ENCODE measurements at regions not wholly inside any gene's neighbourhood (a gene's known extent, or its start where the extent isn't known, plus 50 kb on each side); places are given as distances from the start of the nearest gene placed in this dataset.

GRCh38 chr2:16079637-16080036, 139.3 kb downstream of the MYCN start:
- Histone ChIP-seq H3K23ac (ENCODE audit: insufficient read length, low read depth, low read length) (no peak overlapping the region), H3K79me2 (ENCODE audit: insufficient read depth, low read length) (no peaks in the 10 kb centered on the region), H2BK120ac (ENCODE audit: low read depth, low read length, poor library complexity, severe bottlenecking) (no peak overlapping the region), H4K8ac (replicated peaks; ENCODE audit: insufficient read length, low read depth, low read length) (no peak overlapping the region), H3K23me2 (ENCODE audit: insufficient read length, low read depth, low read length, poor library complexity, severe bottlenecking) (no peaks in the 10 kb centered on the region), H3K56ac (ENCODE audit: insufficient read length, low read depth, low read length) (no peak overlapping the region), H3K27me3 (ENCODE audit: insufficient read depth, low read length) (no peaks in the 10 kb centered on the region), H4K20me1 (ENCODE audit: control insufficient read depth, insufficient read depth, insufficient read length) (no peaks in the 10 kb centered on the region), H3K27ac (ENCODE audit: insufficient read length, low read depth, low read length) (no peak overlapping the region), H4K5ac (ENCODE audit: insufficient read length, low read depth, low read length) (no peak overlapping the region), H2BK20ac (ENCODE audit: low read depth, low read length, poor library complexity, severe bottlenecking) (no peak overlapping the region), H3K4me1 (ENCODE audit: insufficient read depth, low read length) (peaks cover 7% of the 10 kb centered on the region; the same call in 1 of the 2 replicates), H3K9ac (ENCODE audit: extremely low read depth, insufficient read length, low read length) (no peak overlapping the region), H2BK15ac (ENCODE audit: low read depth, low read length) (no peak overlapping the region), H2AK5ac (ENCODE audit: insufficient read length, low read length) (no peak overlapping the region), H3K4me2 (ENCODE audit: insufficient read depth, insufficient read length, low read length) (no peak overlapping the region), H3K18ac (ENCODE audit: insufficient read length, low read depth, low read length) (no peak overlapping the region), H3K9me3 (ENCODE audit: control insufficient read depth, low read depth, low read length) (no peaks in the 10 kb centered on the region), H2BK12ac (ENCODE audit: insufficient read length, low read depth, low read length) (no peak overlapping the region), H2BK5ac (ENCODE audit: insufficient read length, low read length) (no peak overlapping the region), H3T11ph (ENCODE audit: low read length) (no peak overlapping the region), H3K14ac (ENCODE audit: insufficient read depth, low read length) (no peak overlapping the region), H4K91ac (ENCODE audit: insufficient read length, low read depth, low read length) (no peak overlapping the region), H3K79me1 (ENCODE audit: insufficient read depth, low read depth, low read length, poor library complexity, severe bottlenecking) (no peaks in the 10 kb centered on the region), H2AFZ (ENCODE audit: low read length) (no peak overlapping the region), H3K4ac (ENCODE audit: low read depth, low read length) (no peak overlapping the region)
- no peak overlapping the region for H3K27ac Mint-ChIP-seq
- H3K9me3 Mint-ChIP-seq, result no peaks in the 10 kb centered on the region; a peak in 1 of 5 replicates
- 0 out of 7 replicates have a peak, but pooled peaks cover 0 to 2% (median 0%) of the 10 kb centered on the region in 3 experiments for H3K36me3 Mint-ChIP-seq (ENCODE audit: insufficient read depth in 1 of 3, low read depth in 3 of 3)
- H3K27me3 Mint-ChIP-seq (ENCODE audit: low read depth), result peaks cover 6% of the 10 kb centered on the region
- DNase-seq, result no peak
- peaks cover 35 to 36% of the 10 kb centered on the region in 2 experiments for H3K4me1 Mint-ChIP-seq
- TF ChIP-seq CTCF (conservative IDR thresholded peaks at IDR 0.05), result no peak
- H3K4me3 Mint-ChIP-seq, result no peak overlapping the region
- WGBS (ENCODE audit: extremely low coverage, insufficient read length, low lambda C conversion rate), result no CpG with 5 or more reads among the region's 2 CpGs

Data from H9 (cell line).